ENCODE measurements at regions not wholly inside any gene's neighbourhood (a gene's known extent, or its start where the extent isn't known, plus 50 kb on each side); places are given as distances from the start of the nearest gene placed in this dataset.

- 35 to 54% methylated on average over 4 of the region's 4 CpGs for WGBS, 2 donors
- Histone ChIP-seq H3K9me3 (no peaks in the 10 kb centered on the region), H3K27ac (no peak overlapping the region), H3K36me3 (no peaks in the 10 kb centered on the region), H3K4me1 (peaks cover 0 to 4% (median 0%) of the 10 kb centered on the region in 3 donors), H3K27me3 (no peaks in the 10 kb centered on the region), H3K4me3 (no peak overlapping the region)
- intact Hi-C loops (cut with DNase I) = no loop called here
- TF ChIP-seq POLR2A (IDR thresholded peaks at IDR 0.05) (no peak), CTCF (IDR thresholded peaks at IDR 0.05) (no peak)
- DNase-seq = no peak
Observed at GRCh38 chr21:27649323-27649722, 682.4 kb upstream of the ADAMTS5 start.

GRCh38 chr21:27648560-27648959, 681.7 kb upstream of the ADAMTS5 start:
- Histone ChIP-seq H3K27ac (no peak overlapping the region), H3K4me3 (no peak overlapping the region), H3K9me3 (no peaks in the 10 kb centered on the region), H3K27me3 (no peaks in the 10 kb centered on the region), H3K36me3 (no peaks in the 10 kb centered on the region), H3K4me1 (peaks cover 0 to 4% (median 0%) of the 10 kb centered on the region in 3 donors)
- DNase-seq = no peak
- intact Hi-C loops (cut with DNase I) = no loop called here
- WGBS, 2 donors = 42 to 43% methylated on average over 1 of the region's 1 CpG
- no peak for TF ChIP-seq CTCF (IDR thresholded peaks at IDR 0.05)
- TF ChIP-seq POLR2A (IDR thresholded peaks at IDR 0.05) = no peak

- Histone ChIP-seq H3K27ac (no peak overlapping the region), H3K36me3 (no peaks in the 10 kb centered on the region), H3K9me3 (no peaks in the 10 kb centered on the region), H3K27me3 (no peaks in the 10 kb centered on the region), H3K4me3 (no peak overlapping the region), H3K4me1 (peaks cover 0 to 4% (median 0%) of the 10 kb centered on the region in 3 donors)
- DNase-seq = no peak
- WGBS, 2 donors = 50 to 51% methylated on average over 3 of the region's 3 CpGs
- TF ChIP-seq CTCF (IDR thresholded peaks at IDR 0.05) (no peak), POLR2A (IDR thresholded peaks at IDR 0.05) (no peak)
- intact Hi-C loops (cut with DNase I) = no loop called here
Observed at GRCh38 chr21:27647921-27648320, 681.0 kb upstream of the ADAMTS5 start.

- WGBS, 2 donors = 34 to 50% methylated on average over 3 of the region's 3 CpGs
- no peak overlapping the region for H3K4me3 ChIP-seq
- intact Hi-C loops (cut with DNase I) = no loop called here
- H3K36me3 ChIP-seq = no peaks in the 10 kb centered on the region
- H3K9me3 ChIP-seq = no peaks in the 10 kb centered on the region
- H3K27ac ChIP-seq = no peak overlapping the region
- DNase-seq = no peak
- TF ChIP-seq POLR2A (IDR thresholded peaks at IDR 0.05) (no peak), CTCF (IDR thresholded peaks at IDR 0.05) (no peak)
- H3K4me1 ChIP-seq = peaks cover 0 to 4% (median 0%) of the 10 kb centered on the region in 3 donors
- H3K27me3 ChIP-seq = no peaks in the 10 kb centered on the region
Observed at GRCh38 chr21:27647401-27647800, 680.5 kb upstream of the ADAMTS5 start.

GRCh38 chr21:27646691-27647090, 679.8 kb upstream of the ADAMTS5 start:
- no peaks in the 10 kb centered on the region for H3K9me3 ChIP-seq
- TF ChIP-seq CTCF (IDR thresholded peaks at IDR 0.05) (no peak), POLR2A (IDR thresholded peaks at IDR 0.05) (no peak)
- intact Hi-C loops (cut with DNase I) = no loop called here
- H3K27ac ChIP-seq = no peak overlapping the region
- DNase-seq = no peak
- H3K36me3 ChIP-seq = no peaks in the 10 kb centered on the region
- H3K4me1 ChIP-seq = peaks cover 0 to 4% (median 0%) of the 10 kb centered on the region in 3 donors
- H3K27me3 ChIP-seq = no peaks in the 10 kb centered on the region
- H3K4me3 ChIP-seq = no peak overlapping the region
